Immature natural killer cell (primary cell): ENCODE measurements at regions not wholly inside any gene's neighbourhood (a gene's known extent, or its start where the extent isn't known, plus 50 kb on each side); places are given as distances from the start of the nearest gene placed in this dataset.

Experiments
- DNase-seq, 3 donors: peaks; one replicate each; pipeline ENCODE4 v3.0.0; 2022; ENCODE audit warnings: mixed read lengths in 1 of 3
- H3K27ac Mint-ChIP-seq, 6 donors: one replicate each; pipeline ENCODE4 v1.8.0; 2020; ENCODE audit warnings: mixed read lengths in 6 of 6, mild to moderate bottlenecking in 5 of 6, inconsistent platforms in 4 of 6, moderate library complexity in 3 of 6
- H3K27me3 Mint-ChIP-seq, 3 donors: one replicate each; pipeline ENCODE4 v1.8.0; 2020 to 2021; ENCODE audit warnings: low read depth in 3 of 3, mild to moderate bottlenecking in 3 of 3, mixed read lengths in 3 of 3, moderate library complexity in 3 of 3, inconsistent platforms in 1 of 3
- H3K36me3 Mint-ChIP-seq, 3 donors: one replicate each; pipeline ENCODE4 v1.8.0; 2020; ENCODE audit warnings: mixed read lengths in 3 of 3, inconsistent platforms in 2 of 3, mild to moderate bottlenecking in 2 of 3
- H3K4me1 Mint-ChIP-seq, 2 donors: one replicate each; pipeline ENCODE4 v1.8.0; 2020; ENCODE audit warnings: inconsistent platforms in 2 of 2, mild to moderate bottlenecking in 2 of 2, mixed read lengths in 2 of 2, moderate library complexity in 1 of 2
- H3K4me3 Mint-ChIP-seq, 5 donors: one replicate each; pipeline ENCODE4 v1.8.0; 2020; ENCODE audit warnings: mild to moderate bottlenecking in 5 of 5, mixed read lengths in 5 of 5, inconsistent platforms in 3 of 5, moderate library complexity in 3 of 5
- H3K9me3 Mint-ChIP-seq, 6 donors: one replicate each; pipeline ENCODE4 v1.8.0; 2020; ENCODE audit warnings: mild to moderate bottlenecking in 6 of 6, mixed read lengths in 6 of 6, inconsistent platforms in 4 of 6, moderate library complexity in 3 of 6

DNA sequence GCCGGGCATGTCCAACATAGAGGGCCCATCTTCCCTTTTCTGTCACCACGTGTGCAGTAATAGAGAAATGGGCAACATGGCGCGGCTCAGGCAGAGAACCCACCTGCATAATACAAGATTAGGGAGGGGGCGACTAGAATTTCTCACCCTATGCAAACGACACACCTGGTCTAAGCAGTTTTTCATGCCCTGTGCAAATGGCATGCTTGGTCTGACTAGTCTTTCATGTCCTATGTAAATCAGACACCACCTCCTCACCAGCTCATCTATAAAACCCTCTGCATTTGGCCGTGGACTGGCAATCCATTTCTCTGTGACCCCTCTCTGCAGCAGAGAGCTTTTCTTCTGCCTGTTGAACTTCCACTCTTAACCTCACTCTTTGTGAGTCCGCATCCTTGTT lies 180.2 kb upstream of the PZP start:
- no peaks in the 10 kb centered on the region for H3K9me3 Mint-ChIP-seq
- peaks cover 10 to 14% of the 10 kb centered on the region in 2 donors for H3K4me1 Mint-ChIP-seq
- no peak for DNase-seq
- H3K27ac Mint-ChIP-seq: no peak overlapping the region
- no peak overlapping the region for H3K4me3 Mint-ChIP-seq
- H3K36me3 Mint-ChIP-seq: no peaks in the 10 kb centered on the region
- H3K27me3 Mint-ChIP-seq: peaks cover 0 to 4% (median 2%) of the 10 kb centered on the region in 3 donors

DNA sequence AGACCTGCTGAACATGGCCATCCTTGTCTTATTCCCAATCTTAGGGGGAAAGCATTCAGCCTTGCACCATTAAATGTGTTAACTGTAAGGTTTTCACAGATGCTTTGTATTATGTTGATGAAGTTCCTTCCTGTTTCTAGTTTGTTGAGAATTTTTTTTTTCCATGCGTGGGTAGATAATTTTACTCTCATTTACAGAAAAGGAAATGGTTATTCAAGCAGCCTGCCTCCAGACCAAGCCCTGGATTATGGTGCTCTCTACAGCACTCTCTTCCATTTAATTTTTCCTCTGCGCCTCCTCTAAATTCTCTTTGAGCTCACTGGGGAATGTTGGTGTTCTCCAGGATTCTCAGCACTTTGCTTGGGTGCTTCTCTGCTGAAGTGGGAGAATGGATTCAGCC lies 179.3 kb upstream of the PZP start:
- H3K4me3 Mint-ChIP-seq: no peak overlapping the region
- no peaks in the 10 kb centered on the region for H3K9me3 Mint-ChIP-seq
- peaks cover 10 to 14% of the 10 kb centered on the region in 2 donors for H3K4me1 Mint-ChIP-seq
- no peaks in the 10 kb centered on the region for H3K36me3 Mint-ChIP-seq
- DNase-seq: no peak
- peaks cover 0 to 3% (median 2%) of the 10 kb centered on the region in 3 donors for H3K27me3 Mint-ChIP-seq
- H3K27ac Mint-ChIP-seq: peak overlapping the region in 1 of 6 donors; percentile 2

DNA sequence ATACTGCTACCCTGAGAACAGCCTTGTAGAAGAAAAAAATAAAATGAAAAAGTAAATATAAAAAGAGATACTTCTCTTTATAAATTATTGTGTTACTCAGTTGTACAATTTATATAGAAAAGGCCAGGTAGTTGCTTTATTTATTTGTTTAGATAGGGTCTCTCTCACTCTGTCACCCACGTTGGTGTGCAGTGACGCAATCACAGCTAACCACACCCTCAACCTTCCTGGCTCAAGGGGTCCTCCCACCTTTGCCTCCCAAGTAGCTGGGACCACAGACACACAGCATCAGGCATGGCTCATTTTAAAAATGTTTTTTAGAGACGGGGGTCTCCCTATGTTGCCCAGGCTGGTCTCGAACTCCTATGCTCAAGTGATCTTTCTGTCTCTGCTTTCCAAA lies 175.4 kb upstream of the PZP start:
- Mint-ChIP-seq H3K4me1 (peaks cover 10 to 14% of the 10 kb centered on the region in 2 donors), H3K9me3 (no peaks in the 10 kb centered on the region), H3K4me3 (no peak overlapping the region), H3K27ac (no peak overlapping the region), H3K27me3 (peaks cover 0 to 2% (median 2%) of the 10 kb centered on the region in 3 donors), H3K36me3 (no peaks in the 10 kb centered on the region)
- no peak for DNase-seq

DNA sequence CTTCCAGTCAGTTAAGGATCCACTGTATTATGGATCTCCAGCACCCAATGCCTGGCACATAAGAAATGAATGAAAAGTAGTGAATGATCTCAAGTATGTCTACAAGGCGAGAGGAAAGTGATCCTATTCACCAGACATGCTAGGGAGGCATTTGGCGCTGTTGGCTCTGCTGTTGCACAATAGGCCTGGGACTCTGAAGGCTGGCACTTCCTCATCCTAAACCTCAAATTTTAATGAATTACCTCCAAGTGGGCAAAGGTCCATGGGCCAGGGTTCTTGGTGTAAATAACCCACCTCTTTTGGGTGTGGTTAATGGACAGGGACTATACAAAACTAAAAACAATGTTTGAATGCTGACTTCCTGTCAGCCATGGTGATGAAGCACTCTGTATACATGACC lies 173.4 kb upstream of the PZP start:
- no peak overlapping the region for H3K27ac Mint-ChIP-seq
- DNase-seq: no peak

DNA sequence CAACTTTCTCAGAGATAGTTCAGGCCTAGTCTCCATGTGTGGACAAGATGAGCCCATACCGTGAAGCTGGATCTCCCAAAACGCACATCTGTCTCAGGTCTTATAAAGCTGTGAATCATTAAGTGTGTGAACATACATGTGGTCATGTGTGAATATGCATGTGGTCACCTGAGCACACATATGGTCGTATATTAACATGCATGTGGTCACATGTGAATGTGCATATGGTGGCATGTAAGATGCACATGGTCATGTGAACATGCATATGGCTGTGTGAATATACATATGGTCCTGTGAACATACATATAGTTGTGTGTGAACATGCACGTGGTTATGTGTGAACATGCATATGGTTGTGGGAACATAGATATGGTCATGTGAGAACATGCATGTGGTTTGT lies 172.5 kb upstream of the PZP start:
- DNase-seq: no peak
- Mint-ChIP-seq H3K9me3 (no peaks in the 10 kb centered on the region), H3K27ac (no peak overlapping the region), H3K27me3 (peaks cover 0 to 2% (median 0%) of the 10 kb centered on the region in 3 donors), H3K4me3 (no peak overlapping the region), H3K36me3 (no peaks in the 10 kb centered on the region), H3K4me1 (no peaks in the 10 kb centered on the region)

More for the DNA sequence above, 173.4 kb upstream of the PZP start:
- no peak overlapping the region for H3K4me3 Mint-ChIP-seq
- no peaks in the 10 kb centered on the region for H3K4me1 Mint-ChIP-seq
- peaks cover 0 to 2% (median 0%) of the 10 kb centered on the region in 3 donors for H3K27me3 Mint-ChIP-seq
- no peaks in the 10 kb centered on the region for H3K9me3 Mint-ChIP-seq
- no peaks in the 10 kb centered on the region for H3K36me3 Mint-ChIP-seq

DNA sequence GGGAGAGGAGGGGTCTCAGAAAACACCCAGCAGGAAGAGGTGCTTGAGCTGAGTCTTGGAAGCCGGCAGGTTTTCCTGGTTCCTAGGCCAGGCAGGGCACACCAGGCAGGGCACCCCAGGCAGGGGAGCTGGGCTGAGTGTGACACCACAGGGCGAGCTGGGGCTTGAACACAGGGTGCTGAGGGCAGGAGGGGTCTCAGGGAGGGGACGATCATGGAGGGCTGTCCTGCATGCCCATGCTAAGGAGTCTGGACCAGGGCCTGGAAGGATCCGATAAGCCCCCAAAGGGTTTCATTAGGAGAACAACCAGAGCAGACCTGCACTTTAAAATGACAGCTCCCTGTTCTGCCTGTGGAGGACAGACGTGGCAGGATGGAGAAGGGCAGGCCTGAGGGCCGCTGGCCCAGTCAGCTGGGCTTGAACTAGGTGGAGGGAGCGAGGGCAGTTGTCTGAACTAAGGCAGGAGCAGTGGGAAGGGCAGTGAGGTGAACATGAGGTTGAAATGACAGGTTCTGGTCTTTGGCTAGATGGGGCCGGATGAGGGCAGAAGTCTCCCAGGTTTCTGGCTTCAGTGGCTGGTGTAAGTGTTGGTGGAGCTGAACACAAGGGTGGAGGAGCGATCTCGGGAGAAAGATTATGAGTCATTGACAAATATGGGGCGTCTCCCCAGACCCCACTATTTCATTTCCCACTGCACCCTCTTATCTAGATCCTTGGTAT lies 171.0 kb upstream of the PZP start:
- H3K27ac Mint-ChIP-seq: peak overlapping the region in 1 of 6 donors; percentile 58
- H3K9me3 Mint-ChIP-seq: no peaks in the 10 kb centered on the region
- peaks cover 0 to 2% (median 0%) of the 10 kb centered on the region in 3 donors for H3K27me3 Mint-ChIP-seq
- H3K4me3 Mint-ChIP-seq: no peak overlapping the region
- H3K4me1 Mint-ChIP-seq: no peaks in the 10 kb centered on the region
- DNase-seq: no peak
- H3K36me3 Mint-ChIP-seq: no peaks in the 10 kb centered on the region

DNA sequence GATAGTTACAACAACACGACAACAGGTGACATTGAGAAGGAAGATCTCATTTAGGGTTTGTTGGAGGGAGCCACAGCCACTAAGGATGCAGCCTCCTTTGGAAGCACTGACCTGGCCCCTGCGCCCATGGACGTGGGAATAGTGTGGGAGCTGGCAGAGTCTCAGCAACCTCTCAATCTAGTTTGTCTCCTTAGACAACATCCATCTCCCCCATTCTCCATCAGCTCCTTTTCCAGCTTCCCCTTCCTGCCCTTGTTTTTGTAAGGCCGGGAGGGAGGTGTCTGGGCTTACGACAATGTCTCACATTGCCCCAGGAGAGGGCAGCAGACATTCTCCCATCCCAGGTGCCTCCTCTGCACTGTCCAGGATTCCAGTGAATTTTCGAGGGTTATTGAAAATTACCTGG lies 170.2 kb upstream of the PZP start:
- DNase-seq: no peak
- no peaks in the 10 kb centered on the region for H3K9me3 Mint-ChIP-seq
- no peak overlapping the region for H3K4me3 Mint-ChIP-seq
- H3K27me3 Mint-ChIP-seq: peaks cover 0 to 2% (median 1%) of the 10 kb centered on the region in 3 donors
- H3K27ac Mint-ChIP-seq: no peak overlapping the region
- no peaks in the 10 kb centered on the region for H3K36me3 Mint-ChIP-seq
- H3K4me1 Mint-ChIP-seq: no peaks in the 10 kb centered on the region

DNA sequence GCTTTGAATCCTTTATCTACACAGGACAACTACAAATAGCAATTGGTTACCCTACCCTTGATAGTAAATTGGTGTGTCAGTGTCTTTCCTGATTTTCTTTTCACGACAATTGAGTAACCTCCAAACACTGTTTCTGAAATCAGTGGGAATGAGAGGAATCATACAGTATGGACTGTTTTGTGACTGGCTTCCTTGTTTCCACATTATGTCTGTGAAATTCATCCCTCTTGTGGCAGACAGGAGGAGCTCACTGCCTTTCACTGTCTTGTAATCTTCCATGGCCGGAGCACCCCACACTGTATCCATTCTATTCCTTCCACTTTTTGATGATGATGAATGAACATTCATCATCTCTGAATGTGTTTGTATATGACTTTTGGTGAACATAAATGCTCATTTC lies 164.0 kb upstream of the PZP start:
- no peaks in the 10 kb centered on the region for H3K36me3 Mint-ChIP-seq
- peaks cover 0 to 3% (median 2%) of the 10 kb centered on the region in 3 donors for H3K27me3 Mint-ChIP-seq
- no peaks in the 10 kb centered on the region for H3K4me1 Mint-ChIP-seq
- no peak overlapping the region for H3K4me3 Mint-ChIP-seq
- no peak for DNase-seq
- H3K27ac Mint-ChIP-seq: no peak overlapping the region
- no peaks in the 10 kb centered on the region for H3K9me3 Mint-ChIP-seq

DNA sequence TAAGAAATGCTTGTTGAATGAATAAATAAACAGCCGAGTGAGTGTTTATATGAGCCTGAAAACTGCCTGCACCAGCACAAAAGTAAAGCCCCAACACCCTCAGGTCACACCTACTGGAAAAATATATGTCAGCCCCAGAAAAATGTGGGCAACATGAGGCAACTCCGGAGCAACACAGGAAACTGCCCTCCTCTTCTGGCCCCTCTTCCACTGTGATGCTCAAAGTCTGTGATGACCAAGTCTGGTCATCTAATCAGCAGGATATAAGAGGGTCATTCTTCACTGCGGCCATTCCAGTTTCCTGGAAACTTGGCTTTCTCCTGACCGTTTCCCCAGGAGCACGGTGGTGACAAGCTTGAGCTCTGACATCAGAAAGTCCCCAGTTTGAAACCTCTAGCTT lies 159.6 kb upstream of the PZP start:
- H3K27ac Mint-ChIP-seq: no peak overlapping the region
- H3K9me3 Mint-ChIP-seq: no peaks in the 10 kb centered on the region
- peaks cover 26 to 33% of the 10 kb centered on the region in 2 donors for H3K4me1 Mint-ChIP-seq
- no peaks in the 10 kb centered on the region for H3K36me3 Mint-ChIP-seq
- no peak overlapping the region for H3K4me3 Mint-ChIP-seq
- DNase-seq: no peak
- peaks cover 4 to 11% (median 5%) of the 10 kb centered on the region in 3 donors for H3K27me3 Mint-ChIP-seq

DNA sequence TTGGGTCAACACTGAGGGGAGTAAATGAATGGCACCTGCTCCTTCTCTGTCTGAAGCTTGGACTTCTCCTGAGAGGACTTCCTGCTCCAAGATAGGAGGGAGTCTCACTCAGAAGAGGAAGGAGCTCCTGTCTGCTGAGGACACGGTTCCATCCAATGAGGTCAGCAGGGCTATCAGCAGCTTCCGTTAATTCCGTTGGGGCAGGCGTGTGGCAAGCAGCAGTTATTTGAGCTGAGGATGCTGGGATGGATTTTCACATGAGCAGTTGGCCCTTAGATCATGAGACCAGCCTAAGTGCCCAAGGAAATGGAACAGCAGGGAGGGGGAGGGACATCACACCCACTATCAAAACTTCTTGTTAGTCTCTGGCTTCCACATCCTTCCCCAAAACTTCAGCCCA lies 159.0 kb upstream of the PZP start:
- Mint-ChIP-seq H3K36me3 (no peaks in the 10 kb centered on the region), H3K27ac (no peak overlapping the region), H3K27me3 (peaks cover 4 to 11% (median 5%) of the 10 kb centered on the region in 3 donors), H3K9me3 (no peaks in the 10 kb centered on the region), H3K4me3 (no peak overlapping the region), H3K4me1 (peaks cover 26 to 33% of the 10 kb centered on the region in 2 donors)
- no peak for DNase-seq

DNA sequence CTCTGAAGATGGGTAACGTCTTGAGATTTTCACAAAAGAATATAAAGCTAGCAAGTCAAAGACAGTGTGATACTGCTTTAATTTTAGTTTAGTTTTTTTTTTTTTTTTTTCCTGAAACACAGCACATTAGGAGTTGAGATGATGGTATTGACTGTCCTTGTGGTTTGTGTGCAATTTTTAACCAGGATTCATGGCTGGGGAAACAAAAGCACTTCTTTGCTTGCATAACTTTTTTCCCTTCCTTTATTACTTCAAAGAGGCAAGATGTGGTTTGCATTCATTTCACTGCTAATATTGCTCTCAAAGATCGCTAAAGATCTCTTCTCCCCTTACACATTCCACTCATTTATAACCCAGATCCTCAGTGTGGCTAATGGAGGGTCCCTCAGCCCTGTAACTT lies 157.1 kb upstream of the PZP start:
- Mint-ChIP-seq H3K4me1 (peaks cover 26 to 33% of the 10 kb centered on the region in 2 donors), H3K27me3 (peaks cover 2 to 11% (median 4%) of the 10 kb centered on the region in 3 donors), H3K9me3 (no peaks in the 10 kb centered on the region), H3K27ac (peak overlapping the region in 4 of 6 donors; percentile 21 to 63 (median 40)), H3K36me3 (peaks cover 0 to 3% (median 0%) of the 10 kb centered on the region in 3 donors), H3K4me3 (peak overlapping the region in 4 of 5 donors; percentile 40 to 76 (median 66))
- no peak for DNase-seq

DNA sequence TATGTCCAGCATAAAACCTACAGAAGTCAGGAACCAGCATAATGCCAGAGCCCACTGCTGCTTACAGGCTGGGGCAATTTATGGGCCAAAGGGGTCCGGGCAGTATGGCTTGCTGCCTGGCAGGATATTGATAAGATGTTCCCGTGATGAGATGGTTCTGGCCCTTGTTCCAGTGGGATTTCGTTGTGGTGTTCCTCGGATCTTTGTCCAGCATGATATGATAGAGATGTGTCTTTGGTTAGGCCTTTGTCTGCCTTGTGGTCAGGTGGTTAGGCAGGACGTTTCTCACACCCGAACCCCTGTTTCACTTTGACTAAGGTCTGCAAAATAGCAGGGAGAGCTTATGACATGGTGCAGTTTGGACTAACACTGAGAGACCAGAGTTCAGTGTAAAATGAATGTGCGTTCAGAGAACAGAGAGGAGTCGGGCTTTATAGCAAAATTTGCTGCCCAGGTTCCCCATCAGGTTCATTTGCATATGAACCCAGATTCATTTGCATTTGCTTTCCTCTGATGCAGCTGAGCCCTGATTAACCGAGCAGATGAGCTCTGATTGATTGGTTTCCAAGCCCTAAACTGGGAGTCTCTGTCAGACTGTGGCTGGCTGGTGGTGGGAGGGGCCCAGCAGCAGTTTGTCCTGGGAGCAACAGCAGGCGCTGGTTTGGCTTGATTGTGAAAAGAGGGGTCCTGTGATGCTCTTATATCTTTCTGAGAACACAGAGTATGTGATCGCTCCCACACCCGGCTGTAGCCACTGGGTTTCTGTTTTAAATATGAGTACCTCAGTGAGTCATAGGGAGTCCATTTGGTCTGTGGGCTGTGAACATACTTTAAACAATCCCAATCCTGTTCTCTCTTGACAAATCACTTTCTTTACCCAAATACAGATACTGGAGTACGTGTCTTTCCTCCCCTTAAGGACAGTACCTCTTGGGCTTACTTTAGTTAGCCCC lies 156.3 kb upstream of the PZP start:
- H3K9me3 Mint-ChIP-seq: no peaks in the 10 kb centered on the region
- peaks cover 0 to 3% (median 0%) of the 10 kb centered on the region in 3 donors for H3K36me3 Mint-ChIP-seq
- H3K4me1 Mint-ChIP-seq: peaks cover 26 to 33% of the 10 kb centered on the region in 2 donors
- peak; percentile 55 to 67 (median 66) for DNase-seq
- H3K4me3 Mint-ChIP-seq: peak overlapping the region; percentile 40 to 76 (median 61)
- H3K27me3 Mint-ChIP-seq: peaks cover 2 to 11% (median 4%) of the 10 kb centered on the region in 3 donors
- H3K27ac Mint-ChIP-seq: peak overlapping the region; percentile 1 to 63 (median 40)

DNA sequence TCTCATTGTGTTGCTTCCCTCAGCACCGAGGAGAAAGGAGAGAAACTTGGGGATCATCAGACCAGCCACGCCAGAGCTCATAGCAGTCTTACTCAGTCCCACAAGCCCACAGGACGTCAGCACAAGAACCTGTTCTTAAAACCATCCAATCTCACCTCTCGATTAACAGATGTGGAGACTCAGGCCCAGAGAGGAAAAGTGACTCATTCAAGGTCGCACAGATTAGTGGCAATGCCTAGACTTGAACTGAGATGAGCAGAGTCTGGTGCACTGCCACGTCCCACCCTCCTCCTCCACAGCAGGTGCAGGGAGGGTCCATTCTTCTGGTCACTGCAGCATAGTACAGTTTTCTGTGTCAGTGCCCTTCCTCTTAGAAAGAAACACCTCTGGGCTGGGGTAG lies 154.9 kb upstream of the PZP start:
- H3K9me3 Mint-ChIP-seq: no peaks in the 10 kb centered on the region
- DNase-seq: no peak
- peaks cover 26 to 33% of the 10 kb centered on the region in 2 donors for H3K4me1 Mint-ChIP-seq
- peak overlapping the region in 1 of 5 donors; percentile 44 for H3K4me3 Mint-ChIP-seq
- H3K27ac Mint-ChIP-seq: peak overlapping the region in 1 of 6 donors; percentile 9
- H3K36me3 Mint-ChIP-seq: peaks cover 0 to 3% (median 0%) of the 10 kb centered on the region in 3 donors
- H3K27me3 Mint-ChIP-seq: peaks cover 2 to 12% (median 6%) of the 10 kb centered on the region in 3 donors

DNA sequence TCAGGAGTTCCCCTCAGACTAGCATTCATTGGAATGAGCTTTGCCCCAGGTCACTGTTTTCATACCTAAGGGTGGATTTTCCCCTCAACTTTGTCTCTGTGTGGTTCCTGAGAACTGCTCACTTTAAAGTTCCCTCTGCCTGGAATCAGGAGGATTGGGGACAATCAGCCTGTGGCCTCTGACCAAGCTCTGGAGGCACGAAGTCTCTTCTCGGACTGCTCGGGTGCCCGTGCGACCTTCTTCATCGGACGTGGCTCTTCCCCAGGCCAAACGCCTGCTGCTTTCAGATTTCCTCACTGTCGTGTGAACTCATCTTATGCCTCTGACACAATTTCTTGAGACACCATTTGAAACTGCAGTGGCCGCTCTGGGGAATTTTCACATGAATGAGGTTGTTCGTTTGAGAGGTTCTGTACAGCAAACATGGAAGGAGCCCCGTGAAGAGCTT lies 153.7 kb upstream of the PZP start:
- H3K4me3 Mint-ChIP-seq: peak overlapping the region in 1 of 5 donors; percentile 4
- H3K27me3 Mint-ChIP-seq: peaks cover 2 to 13% (median 9%) of the 10 kb centered on the region in 3 donors
- H3K4me1 Mint-ChIP-seq: peaks cover 26 to 33% of the 10 kb centered on the region in 2 donors
- peaks cover 0 to 3% (median 0%) of the 10 kb centered on the region in 3 donors for H3K36me3 Mint-ChIP-seq
- no peaks in the 10 kb centered on the region for H3K9me3 Mint-ChIP-seq
- H3K27ac Mint-ChIP-seq: no peak overlapping the region
- no peak for DNase-seq
